ENCODE measurements at regions not wholly inside any gene's neighbourhood (a gene's known extent, or its start where the extent isn't known, plus 50 kb on each side); places are given as distances from the start of the nearest gene placed in this dataset.

GRCh38 chr7:86954971-86955370 is 104.5 kb downstream of the ELAPOR2 start (continued):
- TF ChIP-seq PKNOX1 (IDR thresholded peaks at IDR 0.05), result no peak

GRCh38 chr7:86953653-86954336 is 105.7 kb downstream of the ELAPOR2 start:
- ChIA-PET CTCF (interaction anchor here (0.8 to 1.0 kb wide), 2 partner anchors 11 to 283 kb away, joined by 3 read pairs; no protein-coding TSS in a partner anchor), RAD21 (ENCODE audit: unreplicated experiment) (no interaction called here), POLR2A (no interaction called here), SMC1A (ENCODE audit: uncharacterized antibody, unreplicated experiment) (interaction anchor here (0.5 kb wide), 1 partner anchor 49 kb away, joined by 3 read pairs; no protein-coding TSS in a partner anchor)
- ATAC-seq (no peak), FAIRE-seq (no peak), DNase-seq (ENCODE audit: low read depth, low spot score) (no peak)
- H3K4me3 ChIP-seq, result no peak overlapping the region
- TF ChIP-seq POU2F2 (IDR thresholded peaks at IDR 0.05; ENCODE audit: borderline replicate concordance, low read depth, low read length) (no peak), MTA3 (IDR thresholded peaks at IDR 0.05; ENCODE audit: borderline replicate concordance, low read length) (no peak)
- TF ChIP-seq, protein P1, sequence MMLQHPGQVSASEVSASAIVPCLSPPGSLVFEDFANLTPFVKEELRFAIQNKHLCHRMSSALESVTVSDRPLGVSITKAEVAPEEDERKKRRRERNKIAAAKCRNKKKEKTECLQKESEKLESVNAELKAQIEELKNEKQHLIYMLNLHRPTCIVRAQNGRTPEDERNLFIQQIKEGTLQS (IDR thresholded peaks at IDR 0.05; ENCODE audit: borderline replicate concordance, extremely low read depth, low read depth, low read length), result no peak
- no peaks in the 10 kb centered on the region for H4K20me1 ChIP-seq (ENCODE audit: control insufficient read depth, insufficient read depth)
- 98% methylated on average over 3 of the region's 3 CpGs for WGBS (ENCODE audit: insufficient coverage, insufficient replicate concordance, low lambda C conversion rate, missing lambda C conversion rate)
- no peaks in the 10 kb centered on the region for H3K9me3 ChIP-seq (replicated peaks; ENCODE audit: control insufficient read depth, insufficient read depth, low read length)
- in situ Hi-C loops (cut with MboI), result no loop called here
- H3K36me3 ChIP-seq (ENCODE audit: control insufficient read depth in 2 of 2, insufficient read depth in 2 of 2, low read length in 1 of 2), result no peaks in the 10 kb centered on the region
- H3K4me2 ChIP-seq (ENCODE audit: control insufficient read depth, insufficient read depth), result no peak overlapping the region
- peaks cover 19% of the 10 kb centered on the region for H3K4me1 ChIP-seq (ENCODE audit: control insufficient read depth, insufficient read depth, low read length)
- H3K79me2 ChIP-seq (ENCODE audit: control insufficient read depth, insufficient read depth, low read length), result no peaks in the 10 kb centered on the region
- H3K27ac ChIP-seq (ENCODE audit: control insufficient read depth, insufficient read depth), result no peak overlapping the region
- no peak overlapping the region for H3K9ac ChIP-seq (ENCODE audit: control insufficient read depth, insufficient read depth, low read length)
- intact Hi-C loops (cut with micrococcal nuclease; ENCODE audit: unreplicated experiment), result no loop called here
- no TSS peak for BruUV-seq (replicated peaks)
- H2AFZ ChIP-seq (ENCODE audit: control insufficient read depth, low read depth, low read length), result no peak overlapping the region
- H3K27me3 ChIP-seq (replicated peaks in 1 of 2; ENCODE audit: control insufficient read depth in 2 of 2, insufficient read depth in 2 of 2, low read length in 1 of 2), result no peaks in the 10 kb centered on the region
